ENCODE measurements at regions not wholly inside any gene's neighbourhood (a gene's known extent, or its start where the extent isn't known, plus 50 kb on each side); places are given as distances from the start of the nearest gene placed in this dataset.
"Not testable (repeated sequence)": the region's sequence is repeated elsewhere in the genome, so short reads cannot be mapped to it uniquely, and the experiment has no call there.

GRCh38 chr1:70820995-70821394, 226.6 kb downstream of the PTGER3 start:
- DNase-seq (ENCODE audit: low read depth in 2 of 2) = no peak
- no peak for TF ChIP-seq CTCF (IDR thresholded peaks at IDR 0.05; ENCODE audit: low read depth, low read length)
- no peak overlapping the region for H3K4me3 ChIP-seq (replicated peaks in 1 of 2; ENCODE audit: low read depth in 2 of 2, low read length in 2 of 2)

GRCh38 chr1:70826428-70826827, 221.2 kb downstream of the PTGER3 start:
- no peak for DNase-seq (ENCODE audit: low read depth in 2 of 2)
- TF ChIP-seq CTCF (IDR thresholded peaks at IDR 0.05; ENCODE audit: low read depth, low read length) = no peak
- no peak overlapping the region for H3K4me3 ChIP-seq (replicated peaks in 1 of 2; ENCODE audit: low read depth in 2 of 2, low read length in 2 of 2)

- no peak for TF ChIP-seq CTCF (IDR thresholded peaks at IDR 0.05; ENCODE audit: low read depth, low read length)
Observed at GRCh38 chr1:70827030-70827429, 220.6 kb downstream of the PTGER3 start.

GRCh38 chr1:70828177-70828576, 219.4 kb downstream of the PTGER3 start:
- no peak overlapping the region for H3K4me3 ChIP-seq (replicated peaks in 1 of 2; ENCODE audit: low read depth in 2 of 2, low read length in 2 of 2)
- TF ChIP-seq CTCF (IDR thresholded peaks at IDR 0.05; ENCODE audit: low read depth, low read length) = no peak
- no peak for DNase-seq (ENCODE audit: low read depth in 2 of 2)

More at GRCh38 chr1:70827030-70827429, 220.6 kb downstream of the PTGER3 start:
- H3K4me3 ChIP-seq (replicated peaks in 1 of 2; ENCODE audit: low read depth in 2 of 2, low read length in 2 of 2) = no peak overlapping the region
- DNase-seq (ENCODE audit: low read depth in 2 of 2) = no peak

GRCh38 chr1:70834365-70834764, 213.3 kb downstream of the PTGER3 start:
- DNase-seq (ENCODE audit: low read depth in 2 of 2); H3K4me3 ChIP-seq (replicated peaks in 1 of 2; ENCODE audit: low read depth in 2 of 2, low read length in 2 of 2): not testable (repeated sequence)

- no peak for DNase-seq (ENCODE audit: low read depth in 2 of 2)
- no peak for TF ChIP-seq CTCF (IDR thresholded peaks at IDR 0.05; ENCODE audit: low read depth, low read length)
- H3K4me3 ChIP-seq (replicated peaks in 1 of 2; ENCODE audit: low read depth in 2 of 2, low read length in 2 of 2) = no peak overlapping the region
Observed at GRCh38 chr1:70836456-70836855, 211.2 kb downstream of the PTGER3 start.

- TF ChIP-seq CTCF (IDR thresholded peaks at IDR 0.05; ENCODE audit: low read depth, low read length) = no peak
- H3K4me3 ChIP-seq (replicated peaks in 1 of 2; ENCODE audit: low read depth in 2 of 2, low read length in 2 of 2) = no peak overlapping the region
- DNase-seq (ENCODE audit: low read depth in 2 of 2) = no peak
Observed at GRCh38 chr1:70840260-70840953, 207.2 kb downstream of the PTGER3 start.
